Tibial artery (tissue), 4 donors: ENCODE measurements at regions not wholly inside any gene's neighbourhood (a gene's known extent, or its start where the extent isn't known, plus 50 kb on each side); places are given as distances from the start of the nearest gene placed in this dataset.
"Not testable (repeated sequence)": the region's sequence is repeated elsewhere in the genome, so short reads cannot be mapped to it uniquely, and the experiment has no call there.

Experiments used
- DNase-seq, 2 donors: peaks; one replicate each; pipeline ENCODE4 v3.0.0-alpha.2; 2019
- H3K27ac ChIP-seq, 2 donors: fragments of 200-600 bp; sonication (generic) in 1 of 2; 1 replicate in 1 of 2; 2 replicates in 1 of 2; pipeline ENCODE4 v1.5.1; 2018 to 2019; ENCODE audit warnings: mild to moderate bottlenecking in 1 of 2
- H3K27me3 ChIP-seq, 2 donors: fragments of 200-600 bp; sonication (generic) in 1 of 2; one replicate each; pipeline versions ENCODE4 v1.5.1 to v1.6.0; 2016 to 2019
- H3K36me3 ChIP-seq, 3 donors: fragments of 200-600 bp; sonication (generic) in 2 of 3; one replicate each; pipeline ENCODE4 v1.5.1; 2016 to 2019; ENCODE audit warnings: mild to moderate bottlenecking in 2 of 3
- H3K4me1 ChIP-seq, 4 donors: fragments of 200-600 bp; sonication (generic) in 2 of 4; 1 replicate in 3 of 4; 2 replicates in 1 of 4; pipeline ENCODE4 v1.5.1; 2016 to 2019
- H3K4me3 ChIP-seq, 2 donors: fragments of 200-600 bp; sonication (generic) in 1 of 2; 1 replicate in 1 of 2; 2 replicates in 1 of 2; pipeline ENCODE4 v1.5.1; 2018 to 2019; ENCODE audit warnings: mild to moderate bottlenecking in 2 of 2
- H3K9me3 ChIP-seq, 3 donors: fragments of 200-600 bp; sonication (generic) in 1 of 3; one replicate each; pipeline ENCODE4 v1.5.1; 2016 to 2019
- CTCF ChIP-seq, 2 experiments: fragments of 200-600 bp in 1 of 2; fragments of 450-650 bp in 1 of 2; IDR thresholded peaks; one replicate each; pipeline ENCODE4 v1.5.1; 2017 to 2019; ENCODE audit warnings: antibody characterized with exemption in 2 of 2, mild to moderate bottlenecking in 1 of 2, moderate library complexity in 1 of 2
- intact Hi-C: fragments of 100-400 bp; cut with DNase I; formaldehyde crosslinking; loops from one replicate; pipeline ENCODE4 v1.15.0; 2023; ENCODE audit warnings: low total_unique reads

- H3K36me3 ChIP-seq = no peaks in the 10 kb centered on the region
- intact Hi-C loops = no loop called here
Measured at GRCh38 chr12:56872366-56872765, 61.8 kb downstream of the SDR9C7 start.

GRCh38 chr12:56867216-56867615, 67.0 kb downstream of the SDR9C7 start:
- DNase-seq = no peak
- intact Hi-C loops = no loop called here
- Histone ChIP-seq H3K36me3 (peaks cover 0 to 6% (median 0%) of the 10 kb centered on the region in 3 donors), H3K4me3 (no peak overlapping the region), H3K9me3 (peaks cover 11 to 34% (median 28%) of the 10 kb centered on the region in 3 donors), H3K27me3 (peaks cover 0 to 4% of the 10 kb centered on the region in 2 donors), H3K4me1 (no peaks in the 10 kb centered on the region), H3K27ac (no peak overlapping the region)
- TF ChIP-seq CTCF (IDR thresholded peaks at IDR 0.05) = no peak

More at GRCh38 chr12:56872366-56872765, 61.8 kb downstream of the SDR9C7 start:
- no peak for TF ChIP-seq CTCF (IDR thresholded peaks at IDR 0.05)
- DNase-seq = no peak
- Histone ChIP-seq H3K4me1 (no peaks in the 10 kb centered on the region), H3K27me3 (peaks cover 0 to 4% of the 10 kb centered on the region in 2 donors), H3K27ac (no peak overlapping the region), H3K9me3 (no peaks in the 10 kb centered on the region), H3K4me3 (no peak overlapping the region)

- H3K27ac ChIP-seq = no peak overlapping the region
- no peak overlapping the region for H3K4me3 ChIP-seq
- peaks cover 0 to 6% (median 0%) of the 10 kb centered on the region in 3 donors for H3K36me3 ChIP-seq
- peaks cover 0 to 4% of the 10 kb centered on the region in 2 donors for H3K27me3 ChIP-seq
- DNase-seq = no peak
- intact Hi-C loops = no loop called here
- H3K4me1 ChIP-seq = no peaks in the 10 kb centered on the region
- no peak for TF ChIP-seq CTCF (IDR thresholded peaks at IDR 0.05)
- peaks cover 11 to 36% (median 34%) of the 10 kb centered on the region in 3 donors for H3K9me3 ChIP-seq
Measured at GRCh38 chr12:56866493-56866892, 67.7 kb downstream of the SDR9C7 start.

GRCh38 chr12:56864318-56864717, 69.9 kb downstream of the SDR9C7 start:
- peaks cover 0 to 6% (median 0%) of the 10 kb centered on the region in 3 donors for H3K36me3 ChIP-seq
- intact Hi-C loops = no loop called here
- H3K4me1 ChIP-seq = no peaks in the 10 kb centered on the region
- no peak overlapping the region for H3K27ac ChIP-seq
- TF ChIP-seq CTCF (IDR thresholded peaks at IDR 0.05) = no peak
- no peak for DNase-seq
- H3K9me3 ChIP-seq = peaks cover 11 to 43% (median 34%) of the 10 kb centered on the region in 3 donors
- peaks cover 0 to 4% of the 10 kb centered on the region in 2 donors for H3K27me3 ChIP-seq
- H3K4me3 ChIP-seq = no peak overlapping the region

GRCh38 chr12:56863789-56864188, 70.4 kb downstream of the SDR9C7 start:
- no peak for TF ChIP-seq CTCF (IDR thresholded peaks at IDR 0.05)
- peaks cover 0 to 4% of the 10 kb centered on the region in 2 donors for H3K27me3 ChIP-seq
- H3K4me3 ChIP-seq = no peak overlapping the region
- H3K27ac ChIP-seq = no peak overlapping the region
- no peak for DNase-seq
- peaks cover 11 to 43% (median 34%) of the 10 kb centered on the region in 3 donors for H3K9me3 ChIP-seq
- no peaks in the 10 kb centered on the region for H3K4me1 ChIP-seq
- intact Hi-C loops = no loop called here
- H3K36me3 ChIP-seq = peaks cover 0 to 6% (median 0%) of the 10 kb centered on the region in 3 donors

- Histone ChIP-seq H3K4me3 (no peak overlapping the region), H3K9me3 (peaks cover 11 to 43% (median 34%) of the 10 kb centered on the region in 3 donors), H3K4me1 (no peaks in the 10 kb centered on the region), H3K27me3 (no peaks in the 10 kb centered on the region), H3K27ac (no peak overlapping the region), H3K36me3 (peaks cover 0 to 6% (median 0%) of the 10 kb centered on the region in 3 donors)
- DNase-seq = no peak
- intact Hi-C loops = no loop called here
- no peak for TF ChIP-seq CTCF (IDR thresholded peaks at IDR 0.05)
Measured at GRCh38 chr12:56862264-56862663, 71.9 kb downstream of the SDR9C7 start.

- H3K36me3 ChIP-seq, H3K27me3 ChIP-seq, H3K4me3 ChIP-seq, DNase-seq, intact Hi-C loops, H3K27ac ChIP-seq, H3K4me1 ChIP-seq: not testable (repeated sequence)
- H3K9me3 ChIP-seq = peaks cover 0 to 13% (median 0%) of the 10 kb centered on the region in 3 donors
Measured at GRCh38 chr12:56853392-56853978, 80.7 kb downstream of the SDR9C7 start.
